PC-9 (cell line): ENCODE measurements at regions not wholly inside any gene's neighbourhood (a gene's known extent, or its start where the extent isn't known, plus 50 kb on each side); places are given as distances from the start of the nearest gene placed in this dataset.

Experiments used
- BruUV-seq: library from RNA; stranded (reverse); fragments of 400-500 nt; replicated peaks from 2 replicates; lab custom pipeline; 2021; lab: Mats Ljungman, UMichigan
- CTCF ChIA-PET: fragments of 300-600 bp; sonication (Branson Sonifier 250); formaldehyde crosslinking; loops from one replicate; lab custom pipeline; 2022; ENCODE audit warnings: antibody characterized with exemption; lab: Charles Lee
- POLR2A ChIA-PET: fragments of 300-600 bp; sonication (Branson Sonifier 250); formaldehyde crosslinking; loops from one replicate; lab custom pipeline; 2022; ENCODE audit warnings: antibody characterized with exemption; ENCODE audit not compliant: unreplicated experiment; lab: Charles Lee
- DNase-seq, 2 experiments: peaks; one replicate each; pipeline versions ENCODE4 v3.0.0 to v3.0.0-alpha.2; 2015 to 2022; ENCODE audit warnings: mixed read lengths in 1 of 2
- H2AFZ ChIP-seq: fragments of 200-600 bp; sonication (generic); 2 replicates; pipeline ENCODE4 v1.8.1; 2017; ENCODE audit warnings: antibody characterized with exemption
- H3F3A ChIP-seq: fragments of 200-600 bp; sonication (generic); 2 replicates; pipeline ENCODE4 v1.8.1; 2017; ENCODE audit warnings: antibody characterized with exemption, mild to moderate bottlenecking, low read depth; ENCODE audit not compliant: insufficient read depth
- H3K27ac ChIP-seq: fragments of 200-600 bp; sonication (generic); 2 replicates; pipeline ENCODE4 v1.6.1; 2016; ENCODE audit warnings: mixed run types
- H3K27me3 ChIP-seq: fragments of 200-600 bp; sonication (generic); 2 replicates; pipeline ENCODE4 v1.6.1; 2016; ENCODE audit warnings: low read depth, mixed run types; ENCODE audit not compliant: insufficient read depth
- H3K36me3 ChIP-seq: fragments of 200-600 bp; sonication (generic); 2 replicates; pipeline ENCODE4 v1.6.1; 2016; ENCODE audit warnings: low read depth, mixed run types
- H3K4me1 ChIP-seq: fragments of 200-600 bp; sonication (generic); replicated peaks from 2 replicates; pipeline ENCODE4 v1.6.1; 2016; ENCODE audit warnings: mixed run types; ENCODE audit not compliant: insufficient read depth
- H3K4me2 ChIP-seq: fragments of 200-600 bp; sonication (generic); 2 replicates; pipeline ENCODE4 v1.6.1; 2017; ENCODE audit warnings: mixed run types
- H3K4me3 ChIP-seq: fragments of 200-600 bp; sonication (generic); 2 replicates; pipeline ENCODE4 v1.6.1; 2016; ENCODE audit warnings: mixed run types
- H3K79me2 ChIP-seq: fragments of 200-600 bp; sonication (generic); 2 replicates; pipeline ENCODE4 v1.6.1; 2017; ENCODE audit warnings: low read depth, mixed run types
- H3K9me2 ChIP-seq: fragments of 200-600 bp; sonication (generic); 2 replicates; pipeline ENCODE4 v1.8.1; 2017; ENCODE audit warnings: mild to moderate bottlenecking; ENCODE audit not compliant: insufficient read depth
- H3K9me3 ChIP-seq: fragments of 200-600 bp; sonication (generic); 2 replicates; pipeline ENCODE4 v1.8.1; 2016; ENCODE audit warnings: low read depth; ENCODE audit not compliant: insufficient read depth
- H4K20me1 ChIP-seq: fragments of 200-600 bp; sonication (generic); 2 replicates; pipeline ENCODE4 v1.8.1; 2017; ENCODE audit not compliant: insufficient read depth
- CTCF ChIP-seq: fragments of 200-600 bp; sonication (generic); conservative IDR thresholded peaks from 2 replicates; pipeline ENCODE4 v1.6.1; 2017; ENCODE audit warnings: mixed run types, antibody characterized with exemption, mild to moderate bottlenecking, moderate library complexity
- EZH2 ChIP-seq: fragments of 200-600 bp; sonication (generic); IDR thresholded peaks from 2 replicates; pipeline ENCODE4 v1.8.0; 2017; ENCODE audit warnings: antibody characterized with exemption, low read depth
- intact Hi-C: fragments of 100-400 bp; cut with micrococcal nuclease; formaldehyde crosslinking; loops from one replicate; pipeline ENCODE4 v1.10.0; 2022; ENCODE audit not compliant: unreplicated experiment

- no peaks in the 10 kb centered on the region for H3F3A ChIP-seq
- no peak for TF ChIP-seq CTCF
- ChIA-PET CTCF (no interaction called here), POLR2A (no interaction called here)
- H3K4me2 ChIP-seq, result no peak overlapping the region
- H3K4me3 ChIP-seq, result no peak overlapping the region
- H3K27ac ChIP-seq, result no peak overlapping the region
- H3K9me2 ChIP-seq, result no peaks in the 10 kb centered on the region
- no peaks in the 10 kb centered on the region for H3K36me3 ChIP-seq
- H3K9me3 ChIP-seq, result no peaks in the 10 kb centered on the region
- intact Hi-C loops, result no loop called here
- no peaks in the 10 kb centered on the region for H3K27me3 ChIP-seq
- no peaks in the 10 kb centered on the region for H3K79me2 ChIP-seq
- no peak for DNase-seq
- no peaks in the 10 kb centered on the region for H4K20me1 ChIP-seq
- no peak overlapping the region for H2AFZ ChIP-seq
- no TSS peak for BruUV-seq
- no peaks in the 10 kb centered on the region for H3K4me1 ChIP-seq
Observed at GRCh38 chr9:32837551-32838058, 54.3 kb downstream of the TMEM215 start.

- no peaks in the 10 kb centered on the region for H4K20me1 ChIP-seq
- TF ChIP-seq EZH2, result no peak
- no peak for TF ChIP-seq CTCF
- BruUV-seq, result no TSS peak
- ChIA-PET POLR2A (no interaction called here), CTCF (no interaction called here)
- H3K27ac ChIP-seq, result no peak overlapping the region
- H3K9me3 ChIP-seq, result no peaks in the 10 kb centered on the region
- no peak overlapping the region for H3K4me3 ChIP-seq
- no peaks in the 10 kb centered on the region for H3K36me3 ChIP-seq
- no peaks in the 10 kb centered on the region for H3F3A ChIP-seq
- no peak overlapping the region for H3K4me2 ChIP-seq
- intact Hi-C loops, result no loop called here
- H3K79me2 ChIP-seq, result no peaks in the 10 kb centered on the region
- no peaks in the 10 kb centered on the region for H3K9me2 ChIP-seq
- H2AFZ ChIP-seq, result no peak overlapping the region
- DNase-seq, result no peak
- H3K27me3 ChIP-seq, result no peaks in the 10 kb centered on the region
- H3K4me1 ChIP-seq, result no peaks in the 10 kb centered on the region
Observed at GRCh38 chr9:32839013-32839885, 55.9 kb downstream of the TMEM215 start.

- no peaks in the 10 kb centered on the region for H3K79me2 ChIP-seq
- ChIA-PET POLR2A (no interaction called here), CTCF (interaction anchor here (0.6 kb wide), 1 partner anchor 45 kb away, joined by 3 read pairs; no protein-coding TSS in a partner anchor)
- no peaks in the 10 kb centered on the region for H3K4me1 ChIP-seq
- no TSS peak for BruUV-seq
- DNase-seq, result no peak
- no peaks in the 10 kb centered on the region for H3K36me3 ChIP-seq
- H3F3A ChIP-seq, result no peaks in the 10 kb centered on the region
- TF ChIP-seq EZH2, result no peak
- TF ChIP-seq CTCF, result no peak
- no peak overlapping the region for H3K4me2 ChIP-seq
- no peaks in the 10 kb centered on the region for H3K27me3 ChIP-seq
- no peaks in the 10 kb centered on the region for H3K9me2 ChIP-seq
- H3K27ac ChIP-seq, result no peak overlapping the region
- no peaks in the 10 kb centered on the region for H4K20me1 ChIP-seq
- no peaks in the 10 kb centered on the region for H3K9me3 ChIP-seq
- H2AFZ ChIP-seq, result no peak overlapping the region
- intact Hi-C loops, result no loop called here
- H3K4me3 ChIP-seq, result no peak overlapping the region
Observed at GRCh38 chr9:32841314-32841713, 58.0 kb downstream of the TMEM215 start.
